Chondrocyte (in vitro differentiated cells): ENCODE measurements at regions not wholly inside any gene's neighbourhood (a gene's known extent, or its start where the extent isn't known, plus 50 kb on each side); places are given as distances from the start of the nearest gene placed in this dataset.
A peak's percentile ranks its signal among the peaks of the same experiment; 100 is the strongest.

Experiments used
- DNase-seq: peaks from one replicate; pipeline ENCODE4 v3.0.0; 2021; ENCODE audit warnings: mixed read lengths, low spot score
- H3K27ac Mint-ChIP-seq: one replicate; pipeline ENCODE4 v1.8.0; 2021; ENCODE audit warnings: mild to moderate bottlenecking, moderate library complexity, mixed read lengths; ENCODE audit not compliant: unreplicated experiment
- H3K27me3 Mint-ChIP-seq: 2 replicates; pipeline ENCODE4 v1.8.0; 2021; ENCODE audit warnings: low read depth, mixed read lengths
- H3K36me3 Mint-ChIP-seq: 2 replicates; pipeline ENCODE4 v1.8.0; 2021; ENCODE audit warnings: low read depth, mixed read lengths
- H3K4me1 Mint-ChIP-seq: 2 replicates; pipeline ENCODE4 v1.8.0; 2021; ENCODE audit warnings: low read depth, mild to moderate bottlenecking, mixed read lengths
- H3K4me3 Mint-ChIP-seq: one replicate; pipeline ENCODE4 v1.8.0; 2021; ENCODE audit warnings: mild to moderate bottlenecking, moderate library complexity, mixed read lengths; ENCODE audit not compliant: unreplicated experiment
- H3K9me3 Mint-ChIP-seq: 2 replicates; pipeline ENCODE4 v1.8.0; 2021; ENCODE audit warnings: low read depth, mixed read lengths
- TF ChIP-seq, protein P1 (sequence below): fragments of 200-600 bp; sonication (generic); IDR thresholded peaks from 2 replicates; pipeline ENCODE4 v1.5.0; 2021; ENCODE audit warnings: antibody characterized with exemption, mild to moderate bottlenecking, moderate library complexity

DNA sequence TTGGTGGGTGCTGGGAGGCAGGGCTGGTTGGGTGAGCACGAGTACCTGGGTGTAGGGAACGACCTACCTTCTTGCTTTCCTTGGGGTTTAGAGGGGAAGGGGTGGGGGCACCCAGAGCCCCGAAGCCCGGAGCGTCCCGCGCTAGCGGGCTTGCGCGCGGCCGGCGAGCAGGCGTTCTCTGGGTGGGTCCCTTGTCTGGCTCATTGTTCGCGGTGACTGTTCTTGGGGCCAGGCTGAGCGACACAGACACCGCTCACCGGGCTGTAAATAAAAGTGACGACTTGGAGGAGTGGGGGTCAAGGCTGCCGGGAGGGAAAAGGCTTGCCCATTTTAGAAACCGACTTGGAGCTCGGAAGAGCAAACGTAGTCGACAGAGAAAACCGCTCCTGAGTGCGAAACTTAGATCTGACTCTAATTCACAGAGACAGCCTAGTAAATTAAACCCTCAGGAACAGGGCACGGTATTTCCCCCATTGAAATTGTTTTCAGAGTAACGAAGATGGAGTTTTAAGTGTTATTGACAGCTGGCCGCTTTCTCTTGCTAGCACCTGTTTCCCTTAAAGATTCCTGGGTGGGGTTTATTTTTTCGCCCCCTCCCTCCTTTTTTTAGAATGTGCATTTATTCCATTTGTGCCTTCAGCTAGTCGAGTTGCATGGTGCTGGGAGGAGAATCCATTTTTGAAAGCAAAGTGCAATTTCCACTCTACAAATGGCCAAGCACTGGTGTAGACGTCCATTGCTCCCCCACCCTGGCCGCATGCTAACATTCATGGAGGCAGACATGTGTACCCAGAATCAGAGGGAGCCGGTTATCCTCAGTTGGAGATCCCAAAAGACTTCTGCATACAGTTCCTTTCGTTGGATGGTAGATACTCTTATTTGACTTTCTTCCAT, 532.1 kb upstream of the SEMA6D start:
- Mint-ChIP-seq H3K36me3 (peaks cover 1% of the 10 kb centered on the region), H3K9me3 (no peaks in the 10 kb centered on the region), H3K4me1 (peaks cover 13% of the 10 kb centered on the region), H3K27ac (no peak overlapping the region), H3K27me3 (peaks cover 69% of the 10 kb centered on the region), H3K4me3 (peak overlapping the region; percentile 74)
- TF ChIP-seq, protein P1, sequence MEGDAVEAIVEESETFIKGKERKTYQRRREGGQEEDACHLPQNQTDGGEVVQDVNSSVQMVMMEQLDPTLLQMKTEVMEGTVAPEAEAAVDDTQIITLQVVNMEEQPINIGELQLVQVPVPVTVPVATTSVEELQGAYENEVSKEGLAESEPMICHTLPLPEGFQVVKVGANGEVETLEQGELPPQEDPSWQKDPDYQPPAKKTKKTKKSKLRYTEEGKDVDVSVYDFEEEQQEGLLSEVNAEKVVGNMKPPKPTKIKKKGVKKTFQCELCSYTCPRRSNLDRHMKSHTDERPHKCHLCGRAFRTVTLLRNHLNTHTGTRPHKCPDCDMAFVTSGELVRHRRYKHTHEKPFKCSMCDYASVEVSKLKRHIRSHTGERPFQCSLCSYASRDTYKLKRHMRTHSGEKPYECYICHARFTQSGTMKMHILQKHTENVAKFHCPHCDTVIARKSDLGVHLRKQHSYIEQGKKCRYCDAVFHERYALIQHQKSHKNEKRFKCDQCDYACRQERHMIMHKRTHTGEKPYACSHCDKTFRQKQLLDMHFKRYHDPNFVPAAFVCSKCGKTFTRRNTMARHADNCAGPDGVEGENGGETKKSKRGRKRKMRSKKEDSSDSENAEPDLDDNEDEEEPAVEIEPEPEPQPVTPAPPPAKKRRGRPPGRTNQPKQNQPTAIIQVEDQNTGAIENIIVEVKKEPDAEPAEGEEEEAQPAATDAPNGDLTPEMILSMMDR = no peak
- DNase-seq = no peak

DNA sequence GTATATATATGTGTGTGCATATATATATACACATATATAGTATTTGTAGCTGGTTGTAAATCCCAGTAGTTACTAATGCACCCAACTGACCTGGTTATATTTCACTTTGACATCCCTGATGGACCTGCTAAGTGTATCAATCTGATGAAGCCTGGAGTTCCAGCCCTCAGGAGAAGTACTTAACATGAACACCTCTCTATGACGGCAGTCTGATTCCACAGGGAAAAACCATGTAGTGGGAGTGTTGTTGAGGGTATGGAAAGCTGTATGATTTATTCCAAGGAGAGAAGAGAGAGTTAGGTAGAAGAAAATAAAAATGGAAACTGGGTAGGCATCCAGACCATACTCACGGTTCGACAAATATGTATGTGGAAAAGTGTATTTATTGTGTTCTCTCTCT, 531.2 kb upstream of the SEMA6D start:
- Mint-ChIP-seq H3K27ac (no peak overlapping the region), H3K36me3 (peaks cover 1% of the 10 kb centered on the region), H3K9me3 (no peaks in the 10 kb centered on the region), H3K27me3 (peaks cover 71% of the 10 kb centered on the region), H3K4me1 (peaks cover 13% of the 10 kb centered on the region), H3K4me3 (no peak overlapping the region)
- TF ChIP-seq, protein P1 = no peak
- no peak for DNase-seq

DNA sequence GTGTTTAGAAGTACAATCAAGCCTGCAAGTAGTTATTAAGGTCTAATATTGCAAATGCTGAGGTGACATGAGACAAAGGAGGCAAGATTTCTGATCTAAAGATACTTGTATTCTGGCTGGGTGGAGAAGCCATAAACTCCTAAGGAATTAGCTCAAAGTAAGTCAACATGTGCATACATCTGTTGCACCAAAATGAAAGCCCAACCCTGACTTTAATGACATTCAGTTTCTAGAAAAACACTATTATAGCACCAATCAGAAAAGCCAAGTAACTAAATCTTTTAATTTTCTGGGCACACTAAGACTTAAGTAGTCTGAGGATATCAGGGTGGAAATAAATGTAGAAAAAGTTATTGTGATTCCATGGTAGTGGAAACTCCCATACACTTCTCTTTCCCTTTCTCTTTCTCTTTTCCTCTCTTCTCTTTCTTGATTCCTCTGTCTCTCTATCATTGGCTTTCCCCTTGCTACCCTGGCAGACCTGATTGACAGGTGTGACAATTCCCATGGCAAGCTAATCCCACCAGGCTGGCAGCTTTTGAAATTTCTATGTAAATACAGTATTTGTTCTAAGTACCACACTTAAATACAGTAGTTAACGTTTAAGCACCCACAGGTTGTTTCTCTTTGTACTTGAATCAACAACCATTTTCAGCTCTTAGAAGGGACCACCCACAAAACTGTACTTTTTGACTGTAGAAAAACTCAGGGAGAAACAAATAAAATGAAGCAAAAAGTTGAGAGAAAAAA, 528.4 kb upstream of the SEMA6D start:
- peaks cover 10% of the 10 kb centered on the region for H3K4me1 Mint-ChIP-seq
- H3K36me3 Mint-ChIP-seq = peaks cover 1% of the 10 kb centered on the region
- no peaks in the 10 kb centered on the region for H3K9me3 Mint-ChIP-seq
- H3K4me3 Mint-ChIP-seq = no peak overlapping the region
- no peak for DNase-seq
- no peak overlapping the region for H3K27ac Mint-ChIP-seq
- TF ChIP-seq, protein P1 = no peak
- peaks cover 55% of the 10 kb centered on the region for H3K27me3 Mint-ChIP-seq

DNA sequence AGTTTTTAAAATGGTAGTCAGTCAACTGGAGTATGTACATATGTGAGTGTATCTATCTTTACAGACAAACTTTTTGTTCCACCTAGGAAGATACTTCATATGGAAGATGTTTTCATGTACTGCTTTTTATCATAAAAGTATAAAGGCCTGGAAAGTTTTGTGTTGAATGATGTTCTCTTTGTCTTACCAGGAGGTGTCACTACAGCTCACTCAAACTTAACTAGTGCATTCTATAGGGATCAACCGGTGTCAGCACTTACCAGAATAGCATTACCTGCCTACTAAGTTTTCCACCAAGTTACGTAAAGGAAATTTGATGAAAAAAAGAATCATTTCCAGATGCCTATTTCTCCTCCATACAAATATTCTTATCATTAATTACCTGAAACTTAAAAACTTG, 522.6 kb upstream of the SEMA6D start:
- H3K4me1 Mint-ChIP-seq = peaks cover 3% of the 10 kb centered on the region
- no peak for DNase-seq
- no peaks in the 10 kb centered on the region for H3K36me3 Mint-ChIP-seq
- no peaks in the 10 kb centered on the region for H3K9me3 Mint-ChIP-seq
- TF ChIP-seq, protein P1 = peak; percentile 80
- H3K4me3 Mint-ChIP-seq = no peak overlapping the region
- H3K27ac Mint-ChIP-seq = no peak overlapping the region
- H3K27me3 Mint-ChIP-seq = peaks cover 34% of the 10 kb centered on the region

DNA sequence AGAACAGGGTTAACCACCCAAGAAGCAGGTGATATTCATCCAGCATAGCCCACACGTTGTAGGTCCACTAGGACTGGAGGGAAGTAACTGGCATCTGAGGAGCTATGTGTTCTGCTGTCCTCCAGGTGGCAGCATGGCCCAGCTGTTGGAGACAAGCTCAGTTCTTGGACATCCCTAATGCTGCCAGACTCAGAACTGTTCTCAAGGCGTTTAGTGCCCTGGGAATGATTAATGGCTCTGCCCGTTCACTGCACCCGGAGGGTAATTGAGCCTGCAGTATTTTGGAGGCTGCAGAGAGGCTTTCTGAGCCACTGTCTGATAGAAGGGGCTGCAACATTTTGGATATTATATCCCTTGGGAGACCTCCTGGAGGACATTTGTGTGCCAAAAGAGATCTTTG, 521.3 kb upstream of the SEMA6D start:
- Mint-ChIP-seq H3K27ac (no peak overlapping the region), H3K4me1 (peaks cover 3% of the 10 kb centered on the region), H3K36me3 (no peaks in the 10 kb centered on the region), H3K27me3 (peaks cover 31% of the 10 kb centered on the region), H3K4me3 (no peak overlapping the region), H3K9me3 (no peaks in the 10 kb centered on the region)
- no peak for DNase-seq
- TF ChIP-seq, protein P1 = peak; percentile 92
